SK-N-SH treated with all-trans-retinoic acid at 6 μM for 48 hours (cell line): ENCODE measurements at regions not wholly inside any gene's neighbourhood (a gene's known extent, or its start where the extent isn't known, plus 50 kb on each side); places are given as distances from the start of the nearest gene placed in this dataset.

Source experiments
- CREB5 ChIP-seq: fragments of 250-450 bp; sonication (Bioruptor Pico); IDR thresholded peaks from 2 replicates; pipeline ENCODE4 v1.5.1; 2020; ENCODE audit warnings: low read depth, mild to moderate bottlenecking, moderate library complexity
- ESRRG ChIP-seq: fragments of 250-450 bp; sonication (Bioruptor Pico); IDR thresholded peaks from 2 replicates; pipeline ENCODE4 v1.6.1; 2021; ENCODE audit warnings: mild to moderate bottlenecking
- ISL1 ChIP-seq: fragments of 250-450 bp; sonication (Bioruptor Pico); IDR thresholded peaks from 2 replicates; pipeline ENCODE4 v2.1.2; 2022; ENCODE audit warnings: mild to moderate bottlenecking, moderate library complexity
- OSR1 ChIP-seq: fragments of 250-450 bp; sonication (Bioruptor Pico); IDR thresholded peaks from 2 replicates; pipeline ENCODE4 v1.8.0; 2022; ENCODE audit warnings: moderate library complexity, mild to moderate bottlenecking, inconsistent platforms
- TCF4 ChIP-seq: fragments of 250-450 bp; sonication (Bioruptor Pico); IDR thresholded peaks from 2 replicates; pipeline ENCODE4 v1.8.0; 2021; ENCODE audit warnings: mild to moderate bottlenecking, moderate library complexity, borderline replicate concordance
- ZFP3 ChIP-seq: fragments of 250-450 bp; sonication (Bioruptor Pico); IDR thresholded peaks from 2 replicates; pipeline ENCODE4 v1.5.0; 2020; ENCODE audit warnings: mild to moderate bottlenecking, moderate library complexity
- ZNF70 ChIP-seq: fragments of 450-650 bp; formaldehyde crosslinking; IDR thresholded peaks from 2 replicates; pipeline ENCODE4 v1.5.0; 2020; ENCODE audit warnings: mild to moderate bottlenecking, moderate library complexity
- ZNF8 ChIP-seq: fragments of 450-650 bp; formaldehyde crosslinking; IDR thresholded peaks from 2 replicates; pipeline ENCODE4 v1.5.0; 2020; ENCODE audit warnings: mild to moderate bottlenecking, moderate library complexity
- TF ChIP-seq, protein P1 (sequence below): fragments of 250-450 bp; sonication (Bioruptor Pico); IDR thresholded peaks from 2 replicates; pipeline ENCODE4 v1.5.0; 2020; ENCODE audit warnings: mild to moderate bottlenecking, moderate library complexity
- TF ChIP-seq, protein P2 (sequence below): fragments of 250-450 bp; sonication (Bioruptor Pico); IDR thresholded peaks from 2 replicates; pipeline ENCODE4 v1.8.0; 2021; ENCODE audit warnings: low read depth, mild to moderate bottlenecking, moderate library complexity, borderline replicate concordance
- TF ChIP-seq, protein P3 (sequence below): fragments of 250-450 bp; sonication (Bioruptor Pico); IDR thresholded peaks from 2 replicates; pipeline ENCODE4 v1.8.0; 2020; ENCODE audit warnings: mild to moderate bottlenecking, moderate library complexity, borderline replicate concordance
- TF ChIP-seq, protein P4 (sequence below): fragments of 250-450 bp; sonication (Bioruptor Pico); IDR thresholded peaks from 2 replicates; pipeline ENCODE4 v1.5.1; 2021; ENCODE audit warnings: mild to moderate bottlenecking, moderate library complexity

GRCh38 chr7:34219153-34219718 is 313.9 kb downstream of the BMPER start:
- TF ChIP-seq ZNF8 (CRISPR knock-in tag) (no peak), ISL1 (no peak), ZNF70 (CRISPR knock-in tag) (no peak), OSR1 (CRISPR knock-in tag) (no peak), ESRRG (CRISPR knock-in tag) (no peak), TCF4 (CRISPR knock-in tag) (no peak), ZFP3 (no peak), CREB5 (CRISPR knock-in tag) (no peak)
- TF ChIP-seq, protein P1, sequence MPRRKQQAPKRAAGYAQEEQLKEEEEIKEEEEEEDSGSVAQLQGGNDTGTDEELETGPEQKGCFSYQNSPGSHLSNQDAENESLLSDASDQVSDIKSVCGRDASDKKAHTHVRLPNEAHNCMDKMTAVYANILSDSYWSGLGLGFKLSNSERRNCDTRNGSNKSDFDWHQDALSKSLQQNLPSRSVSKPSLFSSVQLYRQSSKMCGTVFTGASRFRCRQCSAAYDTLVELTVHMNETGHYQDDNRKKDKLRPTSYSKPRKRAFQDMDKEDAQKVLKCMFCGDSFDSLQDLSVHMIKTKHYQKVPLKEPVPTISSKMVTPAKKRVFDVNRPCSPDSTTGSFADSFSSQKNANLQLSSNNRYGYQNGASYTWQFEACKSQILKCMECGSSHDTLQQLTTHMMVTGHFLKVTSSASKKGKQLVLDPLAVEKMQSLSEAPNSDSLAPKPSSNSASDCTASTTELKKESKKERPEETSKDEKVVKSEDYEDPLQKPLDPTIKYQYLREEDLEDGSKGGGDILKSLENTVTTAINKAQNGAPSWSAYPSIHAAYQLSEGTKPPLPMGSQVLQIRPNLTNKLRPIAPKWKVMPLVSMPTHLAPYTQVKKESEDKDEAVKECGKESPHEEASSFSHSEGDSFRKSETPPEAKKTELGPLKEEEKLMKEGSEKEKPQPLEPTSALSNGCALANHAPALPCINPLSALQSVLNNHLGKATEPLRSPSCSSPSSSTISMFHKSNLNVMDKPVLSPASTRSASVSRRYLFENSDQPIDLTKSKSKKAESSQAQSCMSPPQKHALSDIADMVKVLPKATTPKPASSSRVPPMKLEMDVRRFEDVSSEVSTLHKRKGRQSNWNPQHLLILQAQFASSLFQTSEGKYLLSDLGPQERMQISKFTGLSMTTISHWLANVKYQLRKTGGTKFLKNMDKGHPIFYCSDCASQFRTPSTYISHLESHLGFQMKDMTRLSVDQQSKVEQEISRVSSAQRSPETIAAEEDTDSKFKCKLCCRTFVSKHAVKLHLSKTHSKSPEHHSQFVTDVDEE (CRISPR knock-in tag), result no peak
- TF ChIP-seq, protein P2, sequence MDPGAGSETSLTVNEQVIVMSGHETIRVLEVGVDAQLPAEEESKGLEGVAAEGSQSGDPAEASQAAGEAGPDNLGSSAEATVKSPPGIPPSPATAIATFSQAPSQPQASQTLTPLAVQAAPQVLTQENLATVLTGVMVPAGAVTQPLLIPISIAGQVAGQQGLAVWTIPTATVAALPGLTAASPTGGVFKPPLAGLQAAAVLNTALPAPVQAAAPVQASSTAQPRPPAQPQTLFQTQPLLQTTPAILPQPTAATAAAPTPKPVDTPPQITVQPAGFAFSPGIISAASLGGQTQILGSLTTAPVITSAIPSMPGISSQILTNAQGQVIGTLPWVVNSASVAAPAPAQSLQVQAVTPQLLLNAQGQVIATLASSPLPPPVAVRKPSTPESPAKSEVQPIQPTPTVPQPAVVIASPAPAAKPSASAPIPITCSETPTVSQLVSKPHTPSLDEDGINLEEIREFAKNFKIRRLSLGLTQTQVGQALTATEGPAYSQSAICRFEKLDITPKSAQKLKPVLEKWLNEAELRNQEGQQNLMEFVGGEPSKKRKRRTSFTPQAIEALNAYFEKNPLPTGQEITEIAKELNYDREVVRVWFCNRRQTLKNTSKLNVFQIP (CRISPR knock-in tag), result no peak
- TF ChIP-seq, protein P3, sequence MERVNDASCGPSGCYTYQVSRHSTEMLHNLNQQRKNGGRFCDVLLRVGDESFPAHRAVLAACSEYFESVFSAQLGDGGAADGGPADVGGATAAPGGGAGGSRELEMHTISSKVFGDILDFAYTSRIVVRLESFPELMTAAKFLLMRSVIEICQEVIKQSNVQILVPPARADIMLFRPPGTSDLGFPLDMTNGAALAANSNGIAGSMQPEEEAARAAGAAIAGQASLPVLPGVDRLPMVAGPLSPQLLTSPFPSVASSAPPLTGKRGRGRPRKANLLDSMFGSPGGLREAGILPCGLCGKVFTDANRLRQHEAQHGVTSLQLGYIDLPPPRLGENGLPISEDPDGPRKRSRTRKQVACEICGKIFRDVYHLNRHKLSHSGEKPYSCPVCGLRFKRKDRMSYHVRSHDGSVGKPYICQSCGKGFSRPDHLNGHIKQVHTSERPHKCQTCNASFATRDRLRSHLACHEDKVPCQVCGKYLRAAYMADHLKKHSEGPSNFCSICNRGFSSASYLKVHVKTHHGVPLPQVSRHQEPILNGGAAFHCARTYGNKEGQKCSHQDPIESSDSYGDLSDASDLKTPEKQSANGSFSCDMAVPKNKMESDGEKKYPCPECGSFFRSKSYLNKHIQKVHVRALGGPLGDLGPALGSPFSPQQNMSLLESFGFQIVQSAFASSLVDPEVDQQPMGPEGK, result no peak
- TF ChIP-seq, protein P4, sequence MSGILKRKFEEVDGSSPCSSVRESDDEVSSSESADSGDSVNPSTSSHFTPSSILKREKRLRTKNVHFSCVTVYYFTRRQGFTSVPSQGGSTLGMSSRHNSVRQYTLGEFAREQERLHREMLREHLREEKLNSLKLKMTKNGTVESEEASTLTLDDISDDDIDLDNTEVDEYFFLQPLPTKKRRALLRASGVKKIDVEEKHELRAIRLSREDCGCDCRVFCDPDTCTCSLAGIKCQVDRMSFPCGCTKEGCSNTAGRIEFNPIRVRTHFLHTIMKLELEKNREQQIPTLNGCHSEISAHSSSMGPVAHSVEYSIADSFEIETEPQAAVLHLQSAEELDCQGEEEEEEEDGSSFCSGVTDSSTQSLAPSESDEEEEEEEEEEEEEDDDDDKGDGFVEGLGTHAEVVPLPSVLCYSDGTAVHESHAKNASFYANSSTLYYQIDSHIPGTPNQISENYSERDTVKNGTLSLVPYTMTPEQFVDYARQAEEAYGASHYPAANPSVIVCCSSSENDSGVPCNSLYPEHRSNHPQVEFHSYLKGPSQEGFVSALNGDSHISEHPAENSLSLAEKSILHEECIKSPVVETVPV (CRISPR knock-in tag), result no peak
